ENCODE measurements at regions not wholly inside any gene's neighbourhood (a gene's known extent, or its start where the extent isn't known, plus 50 kb on each side); places are given as distances from the start of the nearest gene placed in this dataset.
A peak's percentile ranks its signal among the peaks of the same experiment; 100 is the strongest.
"Not testable (repeated sequence)": the region's sequence is repeated elsewhere in the genome, so short reads cannot be mapped to it uniquely, and the experiment has no call there.

DNA sequence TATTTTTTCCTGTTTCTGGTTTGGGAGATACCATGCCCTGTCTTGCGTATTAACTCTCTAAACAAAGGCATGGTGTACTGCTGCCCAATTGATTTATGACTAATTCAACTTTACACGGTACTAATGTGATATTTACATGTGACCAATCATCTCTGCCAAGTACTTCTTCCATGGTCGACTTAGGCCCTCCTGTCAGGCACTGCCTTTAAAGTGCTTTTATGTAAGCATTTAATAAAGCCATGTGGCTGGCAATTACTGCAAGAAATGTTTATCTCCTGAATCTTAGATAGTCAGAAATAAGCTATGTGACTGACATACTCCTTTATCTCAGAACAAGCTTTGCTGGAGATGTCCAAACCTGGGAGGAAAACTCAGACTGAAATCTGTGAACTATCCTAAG lies 323.4 kb downstream of the BTBD3 start:
- H3K4me3 ChIP-seq (ENCODE audit: low read length) = no peak overlapping the region
- TF ChIP-seq, protein P1, sequence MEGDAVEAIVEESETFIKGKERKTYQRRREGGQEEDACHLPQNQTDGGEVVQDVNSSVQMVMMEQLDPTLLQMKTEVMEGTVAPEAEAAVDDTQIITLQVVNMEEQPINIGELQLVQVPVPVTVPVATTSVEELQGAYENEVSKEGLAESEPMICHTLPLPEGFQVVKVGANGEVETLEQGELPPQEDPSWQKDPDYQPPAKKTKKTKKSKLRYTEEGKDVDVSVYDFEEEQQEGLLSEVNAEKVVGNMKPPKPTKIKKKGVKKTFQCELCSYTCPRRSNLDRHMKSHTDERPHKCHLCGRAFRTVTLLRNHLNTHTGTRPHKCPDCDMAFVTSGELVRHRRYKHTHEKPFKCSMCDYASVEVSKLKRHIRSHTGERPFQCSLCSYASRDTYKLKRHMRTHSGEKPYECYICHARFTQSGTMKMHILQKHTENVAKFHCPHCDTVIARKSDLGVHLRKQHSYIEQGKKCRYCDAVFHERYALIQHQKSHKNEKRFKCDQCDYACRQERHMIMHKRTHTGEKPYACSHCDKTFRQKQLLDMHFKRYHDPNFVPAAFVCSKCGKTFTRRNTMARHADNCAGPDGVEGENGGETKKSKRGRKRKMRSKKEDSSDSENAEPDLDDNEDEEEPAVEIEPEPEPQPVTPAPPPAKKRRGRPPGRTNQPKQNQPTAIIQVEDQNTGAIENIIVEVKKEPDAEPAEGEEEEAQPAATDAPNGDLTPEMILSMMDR (conservative IDR thresholded peaks at IDR 0.05; ENCODE audit: low read length) = no peak
- DNase-seq (ENCODE audit: low read depth) = no peak

DNA sequence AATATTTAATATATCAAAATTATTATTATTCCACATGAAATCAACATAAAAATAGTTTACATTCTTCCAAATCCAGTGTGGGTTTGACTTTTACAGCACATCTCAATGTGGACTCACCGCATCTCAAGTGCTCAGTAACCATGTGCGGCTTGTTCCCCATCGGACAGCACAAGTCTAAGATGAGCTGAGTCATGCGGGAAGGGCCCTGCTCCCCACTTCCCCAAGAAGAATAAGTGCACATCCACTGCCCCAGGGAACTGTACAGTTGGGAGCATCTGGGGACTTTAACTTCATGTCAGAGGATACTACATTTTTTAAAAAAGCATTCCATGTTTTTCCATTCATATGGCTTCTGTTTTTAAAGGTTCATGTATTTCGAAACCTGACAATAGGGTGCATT lies 325.6 kb downstream of the BTBD3 start:
- TF ChIP-seq, protein P1 (conservative IDR thresholded peaks at IDR 0.05; ENCODE audit: low read length) = no peak
- H3K4me3 ChIP-seq (ENCODE audit: low read length) = no peak overlapping the region
- no peak for DNase-seq (ENCODE audit: low read depth)

DNA sequence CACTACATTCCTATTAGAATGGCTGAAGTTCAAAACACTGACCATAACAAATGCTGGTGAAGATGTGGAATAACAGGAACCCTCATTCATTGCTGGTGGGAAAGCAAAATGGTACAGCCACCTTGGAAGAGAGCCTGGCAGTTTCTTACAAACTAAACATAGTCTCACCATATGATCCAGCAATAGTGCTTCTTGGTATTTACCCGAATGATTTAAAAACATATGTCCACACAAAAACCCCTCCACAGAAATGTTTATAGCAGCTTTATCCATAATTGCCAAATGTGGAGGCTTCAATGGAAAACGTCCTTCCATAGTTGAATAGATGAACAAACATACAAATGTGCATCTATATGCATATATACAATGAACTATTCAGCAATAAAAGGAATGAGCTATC lies 330.8 kb downstream of the BTBD3 start:
- TF ChIP-seq, protein P1 (conservative IDR thresholded peaks at IDR 0.05; ENCODE audit: low read length) = no peak
- no peak for DNase-seq (ENCODE audit: low read depth)
- H3K4me3 ChIP-seq (ENCODE audit: low read length) = no peak overlapping the region

- DNase-seq (ENCODE audit: low read depth); H3K4me3 ChIP-seq (ENCODE audit: low read length): not testable (repeated sequence)
These were observed 333.0 kb downstream of the BTBD3 start for GRCh38 chr20:12250661-12251060.

GRCh38 chr20:12252793-12253192 lies 335.1 kb downstream of the BTBD3 start:
- no peak overlapping the region for H3K4me3 ChIP-seq (ENCODE audit: low read length)
- peak; percentile 19 for DNase-seq (ENCODE audit: low read depth)
- TF ChIP-seq, protein P1 (conservative IDR thresholded peaks at IDR 0.05; ENCODE audit: low read length) = no peak

- DNase-seq (ENCODE audit: low read depth) = no peak
- no peak overlapping the region for H3K4me3 ChIP-seq (ENCODE audit: low read length)
- TF ChIP-seq, protein P1 (conservative IDR thresholded peaks at IDR 0.05; ENCODE audit: low read length) = no peak
These were observed 337.8 kb downstream of the BTBD3 start for GRCh38 chr20:12255461-12255970.

- no peak for DNase-seq (ENCODE audit: low read depth)
- TF ChIP-seq, protein P1 (conservative IDR thresholded peaks at IDR 0.05; ENCODE audit: low read length) = no peak
- no peak overlapping the region for H3K4me3 ChIP-seq (ENCODE audit: low read length)
These were observed 339.1 kb downstream of the BTBD3 start for GRCh38 chr20:12256806-12257205.

GRCh38 chr20:12262747-12263146 lies 345.1 kb downstream of the BTBD3 start:
- no peak for DNase-seq (ENCODE audit: low read depth)
- H3K4me3 ChIP-seq (ENCODE audit: low read length) = no peak overlapping the region
- TF ChIP-seq, protein P1 (conservative IDR thresholded peaks at IDR 0.05; ENCODE audit: low read length) = no peak
